GM23338 (cell line): ENCODE measurements at regions not wholly inside any gene's neighbourhood (a gene's known extent, or its start where the extent isn't known, plus 50 kb on each side); places are given as distances from the start of the nearest gene placed in this dataset.

Experiments
- ATAC-seq: fragments of 200-7000 bp; cut with Tn5 transposase; 3 replicates; pipeline ENCODE4 v1.9.1; 2020
- DNase-seq: peaks from one replicate; pipeline ENCODE4 v3.0.0-alpha.2; 2015; ENCODE audit warnings: low spot score
- H2AFZ ChIP-seq: fragments of 200-600 bp; sonication (generic); 2 replicates; pipeline ENCODE4 v1.8.0; 2016; ENCODE audit warnings: antibody characterized with exemption, mild to moderate bottlenecking, moderate library complexity
- H3F3A ChIP-seq: fragments of 200-600 bp; sonication (generic); replicated peaks from 2 replicates; pipeline ENCODE4 v1.8.0; 2017; ENCODE audit warnings: antibody characterized with exemption, mixed run types, low read depth
- H3K27ac ChIP-seq: fragments of 200-600 bp; sonication (generic); 2 replicates; pipeline ENCODE4 v1.6.1; 2016; ENCODE audit warnings: low read depth
- H3K27me3 ChIP-seq: fragments of 200-600 bp; sonication (generic); 2 replicates; pipeline ENCODE4 v1.8.0; 2016; ENCODE audit warnings: mild to moderate bottlenecking, mixed run types, moderate library complexity; ENCODE audit not compliant: insufficient read depth
- H3K36me3 ChIP-seq: fragments of 200-600 bp; sonication (generic); 2 replicates; pipeline ENCODE4 v1.8.0; 2016; ENCODE audit warnings: mild to moderate bottlenecking; ENCODE audit not compliant: insufficient read depth
- H3K4me1 ChIP-seq: fragments of 200-600 bp; sonication (generic); 2 replicates; pipeline ENCODE4 v1.8.0; 2016; ENCODE audit warnings: mild to moderate bottlenecking, moderate library complexity; ENCODE audit not compliant: insufficient read depth
- H3K4me2 ChIP-seq: fragments of 200-600 bp; sonication (generic); 2 replicates; pipeline ENCODE4 v1.7.1; 2017; ENCODE audit warnings: mixed run types
- H3K4me3 ChIP-seq: fragments of 200-600 bp; sonication (generic); 2 replicates; pipeline ENCODE4 v1.6.1; 2016; ENCODE audit warnings: mixed run types
- H3K79me2 ChIP-seq: fragments of 200-600 bp; sonication (generic); replicated peaks from 2 replicates; pipeline ENCODE4 v1.8.0; 2017; ENCODE audit warnings: mild to moderate bottlenecking; ENCODE audit not compliant: insufficient read depth
- H3K9me2 ChIP-seq: fragments of 200-600 bp; sonication (generic); 2 replicates; pipeline ENCODE4 v1.8.0; 2017; ENCODE audit not compliant: insufficient read depth
- H4K20me1 ChIP-seq: fragments of 200-600 bp; sonication (generic); replicated peaks from 2 replicates; pipeline ENCODE4 v1.8.0; 2017; ENCODE audit warnings: mild to moderate bottlenecking; ENCODE audit not compliant: insufficient read depth
- H3K27ac Mint-ChIP-seq: 2 replicates; pipeline ENCODE4 v1.8.0; 2020; ENCODE audit warnings: inconsistent platforms, mild to moderate bottlenecking, moderate library complexity, mixed read lengths
- H3K27me3 Mint-ChIP-seq: 3 replicates; pipeline ENCODE4 v1.8.0; 2022; ENCODE audit warnings: low read depth, mild to moderate bottlenecking, moderate library complexity, mixed read lengths, inconsistent platforms; ENCODE audit not compliant: insufficient read depth, poor library complexity
- H3K36me3 Mint-ChIP-seq: 3 replicates; pipeline ENCODE4 v1.8.0; 2021; ENCODE audit warnings: low read depth, mild to moderate bottlenecking, inconsistent platforms, moderate library complexity, mixed read lengths
- H3K4me1 Mint-ChIP-seq: 3 replicates; pipeline ENCODE4 v1.8.0; 2020; ENCODE audit warnings: mild to moderate bottlenecking, inconsistent platforms, mixed read lengths
- H3K4me3 Mint-ChIP-seq: 3 replicates; pipeline ENCODE4 v1.8.0; 2021; ENCODE audit warnings: moderate library complexity, mild to moderate bottlenecking, inconsistent platforms, mixed read lengths
- H3K9me3 Mint-ChIP-seq: 3 replicates; pipeline ENCODE4 v1.8.0; 2020; ENCODE audit warnings: moderate library complexity, mild to moderate bottlenecking, inconsistent platforms, mixed read lengths
- CREB1 ChIP-seq: fragments of 250-450 bp; sonication (Bioruptor Pico); IDR thresholded peaks from 2 replicates; pipeline ENCODE4 v1.5.0; 2020; ENCODE audit warnings: low read depth, mild to moderate bottlenecking, moderate library complexity
- CTCF ChIP-seq, 2 experiments: fragments of 200-600 bp in 1 of 2; sonication (generic) in 1 of 2; conservative IDR thresholded peaks; 2 replicates each; pipeline versions ENCODE4 v1.5.1 to v1.6.1; 2016 to 2017; ENCODE audit warnings: antibody characterized with exemption in 2 of 2, low read depth in 2 of 2, mild to moderate bottlenecking in 2 of 2, moderate library complexity in 1 of 2
- ETS1 ChIP-seq: IDR thresholded peaks from 2 replicates; pipeline ENCODE4 v1.6.1; 2016; ENCODE audit warnings: antibody characterized with exemption
- EZH2 ChIP-seq: fragments of 200-600 bp; sonication (generic); IDR thresholded peaks from one replicate; pipeline ENCODE4 v1.8.0; 2017; ENCODE audit warnings: antibody characterized with exemption, mild to moderate bottlenecking, low read depth; ENCODE audit not compliant: unreplicated experiment
- EZH2phosphoT487 ChIP-seq: fragments of 200-600 bp; sonication (generic); IDR thresholded peaks from one replicate; pipeline ENCODE4 v1.8.1; 2018; ENCODE audit warnings: antibody characterized with exemption; ENCODE audit not compliant: unreplicated experiment
- JUNB ChIP-seq: IDR thresholded peaks from one replicate; pipeline ENCODE4 v1.6.1; 2016; ENCODE audit warnings: antibody characterized with exemption; ENCODE audit not compliant: unreplicated experiment
- NANOG ChIP-seq: IDR thresholded peaks from 2 replicates; pipeline ENCODE4 v1.6.1; 2016; ENCODE audit warnings: antibody characterized with exemption, borderline replicate concordance
- POLR2AphosphoS5 ChIP-seq: IDR thresholded peaks from 2 replicates; pipeline ENCODE4 v1.6.1; 2016; ENCODE audit warnings: antibody characterized with exemption, low read depth
- REST ChIP-seq: IDR thresholded peaks from one replicate; pipeline ENCODE4 v1.6.1; 2018; ENCODE audit warnings: antibody characterized with exemption; ENCODE audit not compliant: unreplicated experiment
- STAT1 ChIP-seq: IDR thresholded peaks from one replicate; pipeline ENCODE4 v1.6.1; 2016; ENCODE audit warnings: antibody characterized with exemption; ENCODE audit not compliant: unreplicated experiment
- ZNF114 ChIP-seq: fragments of 250-450 bp; sonication (Bioruptor Pico); IDR thresholded peaks from 2 replicates; pipeline ENCODE4 v1.5.0; 2020; ENCODE audit warnings: mild to moderate bottlenecking, moderate library complexity
- ZNF331 ChIP-seq: fragments of 250-450 bp; sonication (Bioruptor Pico); IDR thresholded peaks from 2 replicates; pipeline ENCODE4 v1.5.0; 2020; ENCODE audit warnings: low read depth, mild to moderate bottlenecking, moderate library complexity
- TF ChIP-seq, protein P1 (sequence below): fragments of 250-450 bp; sonication (Bioruptor Pico); IDR thresholded peaks from 2 replicates; pipeline ENCODE4 v1.5.0; 2020; ENCODE audit warnings: mild to moderate bottlenecking, moderate library complexity

DNA sequence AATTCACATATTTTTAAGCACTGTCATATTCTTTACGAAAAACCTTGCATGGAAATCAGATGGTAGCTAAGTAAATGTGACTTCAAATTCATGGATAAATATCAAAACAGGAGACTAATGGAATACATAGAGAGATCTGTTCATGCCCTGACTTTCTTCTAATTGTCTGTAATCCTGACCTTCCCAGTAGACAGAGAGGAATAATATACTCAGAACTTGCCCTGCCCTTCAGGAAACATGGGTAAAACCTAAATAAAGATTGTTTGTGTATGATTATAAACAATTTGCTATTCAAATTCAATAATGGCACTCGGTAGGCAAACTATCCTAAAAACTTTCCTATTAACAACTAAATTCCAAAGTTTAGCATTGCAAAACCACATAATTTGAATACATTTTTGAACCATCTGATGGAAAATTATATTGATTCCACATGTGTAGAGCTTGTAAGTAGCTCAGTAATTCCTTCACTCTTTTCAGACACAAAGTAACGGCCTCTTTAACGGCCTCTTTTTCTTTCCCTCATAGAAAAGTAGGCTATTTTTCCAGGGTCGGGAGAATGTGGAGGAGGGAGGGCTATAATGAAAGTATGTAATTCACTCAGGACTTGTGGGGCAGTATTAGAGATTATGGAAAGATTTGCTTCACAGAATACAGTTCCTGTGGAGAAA is 227.6 kb downstream of the ALDH8A1 start:
- no peak for DNase-seq
- Histone ChIP-seq H2AFZ (peak overlapping the region; percentile 12; the same call in 1 of the 2 replicates), H3K4me3 (no peak overlapping the region), H3K36me3 (no peaks in the 10 kb centered on the region), H3K4me2 (no peak overlapping the region), H3F3A (no peaks in the 10 kb centered on the region), H3K27ac (no peak overlapping the region), H3K9me2 (no peaks in the 10 kb centered on the region), H3K4me1 (no peaks in the 10 kb centered on the region), H3K27me3 (no peaks in the 10 kb centered on the region), H3K79me2 (no peaks in the 10 kb centered on the region), H4K20me1 (no peaks in the 10 kb centered on the region)
- H3K4me3 Mint-ChIP-seq: no peak overlapping the region
- H3K4me1 Mint-ChIP-seq: no peaks in the 10 kb centered on the region
- peaks cover 4% of the 10 kb centered on the region for H3K27me3 Mint-ChIP-seq
- TF ChIP-seq ETS1: no peak
- no peak for TF ChIP-seq ZNF331 (CRISPR knock-in tag)
- TF ChIP-seq ZNF114 (CRISPR knock-in tag): no peak
- TF ChIP-seq POLR2AphosphoS5: no peak
- TF ChIP-seq NANOG: no peak
- no peak for TF ChIP-seq EZH2
- TF ChIP-seq JUNB: no peak
- TF ChIP-seq STAT1: no peak
- TF ChIP-seq REST: no peak
- no peak for TF ChIP-seq CREB1 (CRISPR knock-in tag)
- no peak for TF ChIP-seq EZH2phosphoT487
- TF ChIP-seq, protein P1, sequence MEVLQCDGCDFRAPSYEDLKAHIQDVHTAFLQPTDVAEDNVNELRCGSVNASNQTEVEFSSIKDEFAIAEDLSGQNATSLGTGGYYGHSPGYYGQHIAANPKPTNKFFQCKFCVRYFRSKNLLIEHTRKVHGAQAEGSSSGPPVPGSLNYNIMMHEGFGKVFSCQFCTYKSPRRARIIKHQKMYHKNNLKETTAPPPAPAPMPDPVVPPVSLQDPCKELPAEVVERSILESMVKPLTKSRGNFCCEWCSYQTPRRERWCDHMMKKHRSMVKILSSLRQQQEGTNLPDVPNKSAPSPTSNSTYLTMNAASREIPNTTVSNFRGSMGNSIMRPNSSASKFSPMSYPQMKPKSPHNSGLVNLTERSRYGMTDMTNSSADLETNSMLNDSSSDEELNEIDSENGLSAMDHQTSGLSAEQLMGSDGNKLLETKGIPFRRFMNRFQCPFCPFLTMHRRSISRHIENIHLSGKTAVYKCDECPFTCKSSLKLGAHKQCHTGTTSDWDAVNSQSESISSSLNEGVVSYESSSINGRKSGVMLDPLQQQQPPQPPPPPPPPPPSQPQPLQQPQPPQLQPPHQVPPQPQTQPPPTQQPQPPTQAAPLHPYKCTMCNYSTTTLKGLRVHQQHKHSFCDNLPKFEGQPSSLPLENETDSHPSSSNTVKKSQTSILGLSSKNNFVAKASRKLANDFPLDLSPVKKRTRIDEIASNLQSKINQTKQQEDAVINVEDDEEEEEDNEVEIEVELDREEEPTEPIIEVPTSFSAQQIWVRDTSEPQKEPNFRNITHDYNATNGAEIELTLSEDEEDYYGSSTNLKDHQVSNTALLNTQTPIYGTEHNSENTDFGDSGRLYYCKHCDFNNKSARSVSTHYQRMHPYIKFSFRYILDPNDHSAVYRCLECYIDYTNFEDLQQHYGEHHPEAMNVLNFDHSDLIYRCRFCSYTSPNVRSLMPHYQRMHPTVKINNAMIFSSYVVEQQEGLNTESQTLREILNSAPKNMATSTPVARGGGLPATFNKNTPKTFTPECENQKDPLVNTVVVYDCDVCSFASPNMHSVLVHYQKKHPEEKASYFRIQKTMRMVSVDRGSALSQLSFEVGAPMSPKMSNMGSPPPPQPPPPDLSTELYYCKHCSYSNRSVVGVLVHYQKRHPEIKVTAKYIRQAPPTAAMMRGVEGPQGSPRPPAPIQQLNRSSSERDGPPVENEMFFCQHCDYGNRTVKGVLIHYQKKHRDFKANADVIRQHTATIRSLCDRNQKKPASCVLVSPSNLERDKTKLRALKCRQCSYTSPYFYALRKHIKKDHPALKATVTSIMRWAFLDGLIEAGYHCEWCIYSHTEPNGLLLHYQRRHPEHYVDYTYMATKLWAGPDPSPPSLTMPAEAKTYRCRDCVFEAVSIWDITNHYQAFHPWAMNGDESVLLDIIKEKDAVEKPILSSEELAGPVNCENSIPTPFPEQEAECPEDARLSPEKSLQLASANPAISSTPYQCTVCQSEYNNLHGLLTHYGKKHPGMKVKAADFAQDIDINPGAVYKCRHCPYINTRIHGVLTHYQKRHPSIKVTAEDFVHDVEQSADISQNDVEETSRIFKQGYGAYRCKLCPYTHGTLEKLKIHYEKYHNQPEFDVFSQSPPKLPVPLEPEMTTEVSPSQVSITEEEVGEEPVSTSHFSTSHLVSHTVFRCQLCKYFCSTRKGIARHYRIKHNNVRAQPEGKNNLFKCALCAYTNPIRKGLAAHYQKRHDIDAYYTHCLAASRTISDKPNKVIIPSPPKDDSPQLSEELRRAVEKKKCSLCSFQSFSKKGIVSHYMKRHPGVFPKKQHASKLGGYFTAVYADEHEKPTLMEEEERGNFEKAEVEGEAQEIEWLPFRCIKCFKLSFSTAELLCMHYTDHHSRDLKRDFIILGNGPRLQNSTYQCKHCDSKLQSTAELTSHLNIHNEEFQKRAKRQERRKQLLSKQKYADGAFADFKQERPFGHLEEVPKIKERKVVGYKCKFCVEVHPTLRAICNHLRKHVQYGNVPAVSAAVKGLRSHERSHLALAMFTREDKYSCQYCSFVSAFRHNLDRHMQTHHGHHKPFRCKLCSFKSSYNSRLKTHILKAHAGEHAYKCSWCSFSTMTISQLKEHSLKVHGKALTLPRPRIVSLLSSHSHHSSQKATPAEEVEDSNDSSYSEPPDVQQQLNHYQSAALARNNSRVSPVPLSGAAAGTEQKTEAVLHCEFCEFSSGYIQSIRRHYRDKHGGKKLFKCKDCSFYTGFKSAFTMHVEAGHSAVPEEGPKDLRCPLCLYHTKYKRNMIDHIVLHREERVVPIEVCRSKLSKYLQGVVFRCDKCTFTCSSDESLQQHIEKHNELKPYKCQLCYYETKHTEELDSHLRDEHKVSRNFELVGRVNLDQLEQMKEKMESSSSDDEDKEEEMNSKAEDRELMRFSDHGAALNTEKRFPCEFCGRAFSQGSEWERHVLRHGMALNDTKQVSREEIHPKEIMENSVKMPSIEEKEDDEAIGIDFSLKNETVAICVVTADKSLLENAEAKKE (CRISPR knock-in tag): no peak
- TF ChIP-seq CTCF (conservative IDR thresholded peaks at IDR 0.05; ENCODE audit: low read depth in 2 of 2): no peak
- no peak for ATAC-seq
- H3K36me3 Mint-ChIP-seq: no peaks in the 10 kb centered on the region
- H3K27ac Mint-ChIP-seq: peak overlapping the region; percentile 90
- no peaks in the 10 kb centered on the region for H3K9me3 Mint-ChIP-seq
